Activated CD4-positive, alpha-beta T cell treated with anti-CD3 and anti-CD28 coated beads, Interleukin-2, amount 50 U/mL, for 24 hours (primary cell): ENCODE measurements at regions not wholly inside any gene's neighbourhood (a gene's known extent, or its start where the extent isn't known, plus 50 kb on each side); places are given as distances from the start of the nearest gene placed in this dataset.
"Not testable (repeated sequence)": the region's sequence is repeated elsewhere in the genome, so short reads cannot be mapped to it uniquely, and the experiment has no call there.

ENCODE experiments used
- DNase-seq, 2 donors: peaks; one replicate each; pipeline ENCODE4 v3.0.0-alpha.2; 2020; ENCODE audit warnings: low read depth in 1 of 2, low spot score in 1 of 2

DNA sequence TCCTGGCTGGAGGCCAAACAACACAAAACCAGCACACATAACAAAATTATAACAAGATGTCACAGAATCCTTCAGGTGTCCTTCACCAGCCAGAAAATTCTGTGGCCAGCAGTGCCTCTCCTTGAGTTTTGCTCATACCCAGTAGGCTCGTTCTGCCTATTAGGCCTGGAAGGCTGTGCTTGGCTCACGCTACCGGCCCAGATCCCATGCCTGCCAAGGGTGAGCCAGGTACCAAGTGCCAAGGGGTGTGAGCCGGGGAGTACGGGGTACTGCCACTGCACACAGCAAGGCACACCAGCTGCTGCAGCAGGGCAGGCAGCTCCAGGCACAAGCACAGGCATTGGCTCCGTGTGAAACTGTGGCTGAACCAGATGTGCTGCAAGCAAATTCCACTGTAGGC is 1562.0 kb downstream of the REEP3 start:
- no peak for DNase-seq

DNA sequence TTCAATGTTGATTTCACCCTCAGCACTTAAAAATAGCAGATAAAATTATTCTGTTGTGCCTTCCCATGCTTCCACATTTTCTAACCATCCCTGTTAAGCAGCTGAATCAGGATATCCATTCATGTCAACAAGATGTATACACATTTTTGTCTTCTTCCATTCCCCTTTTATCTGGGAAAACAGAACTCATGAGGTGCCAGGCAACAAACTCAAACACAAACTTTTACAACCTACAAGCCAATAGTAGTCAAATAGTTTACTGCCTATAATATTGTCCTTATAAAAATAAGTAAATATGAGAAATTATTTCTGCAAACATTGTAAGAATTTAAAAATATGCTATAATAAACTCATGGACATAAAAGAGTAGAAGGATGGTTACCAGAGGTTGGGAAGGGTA is 1569.8 kb downstream of the REEP3 start:
- DNase-seq = no peak

DNA sequence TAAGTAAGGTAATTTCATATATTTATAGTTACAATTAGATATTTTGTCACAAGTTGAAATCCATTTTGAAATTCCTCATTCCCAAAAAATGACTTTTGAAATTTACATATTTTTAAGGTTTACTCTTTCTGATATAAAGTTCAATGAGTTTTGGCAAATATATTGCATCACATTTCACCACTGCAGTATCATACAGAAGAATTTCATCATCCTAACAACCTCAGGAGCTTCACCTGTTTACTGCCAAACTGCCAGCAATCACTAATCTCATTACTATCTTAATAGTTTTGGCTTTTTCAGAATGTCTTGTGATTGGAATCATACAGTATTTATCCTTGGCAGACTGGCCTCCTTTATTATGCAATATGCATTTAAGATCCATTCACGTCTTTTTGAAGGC is 1578.9 kb downstream of the REEP3 start:
- no peak for DNase-seq

DNA sequence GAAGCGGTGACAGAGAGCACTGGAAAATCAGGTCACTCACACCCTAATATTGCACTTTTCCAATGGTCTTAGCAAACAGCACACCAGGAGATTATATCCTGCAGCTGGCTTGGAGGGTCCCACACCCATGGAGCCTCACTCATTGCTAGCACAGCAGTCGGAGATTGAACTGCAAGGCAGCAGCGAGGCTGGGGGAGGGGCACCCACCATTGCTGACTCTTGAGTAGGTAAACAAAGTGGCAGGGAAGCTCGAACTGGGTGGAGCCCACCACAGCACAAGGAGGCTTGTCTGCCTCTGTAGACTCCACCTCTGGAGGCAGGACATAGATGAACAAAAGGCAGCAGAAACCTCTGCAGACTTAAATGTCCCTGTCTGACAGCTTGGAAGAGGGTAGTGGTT is 1579.7 kb downstream of the REEP3 start:
- not testable (repeated sequence) for DNase-seq

DNA sequence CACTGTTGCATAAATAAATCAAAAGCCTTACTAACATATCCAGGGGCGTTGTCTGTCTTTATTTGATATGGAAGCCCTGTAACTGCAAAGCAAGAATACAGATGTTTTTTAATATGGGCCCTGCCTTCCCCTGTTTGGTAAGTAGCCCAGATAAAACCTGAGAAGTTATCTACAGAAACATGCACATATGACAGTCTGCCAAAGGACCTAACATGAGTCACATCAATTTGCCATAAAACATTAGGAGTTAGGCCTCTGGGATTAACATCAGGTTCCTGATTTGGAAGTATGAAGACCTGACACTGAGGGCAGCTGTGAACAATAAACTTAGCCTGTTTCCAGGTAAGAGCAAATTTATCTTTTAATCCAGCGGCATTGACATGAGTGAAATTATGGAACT is 1588.8 kb downstream of the REEP3 start:
- no peak for DNase-seq

DNA sequence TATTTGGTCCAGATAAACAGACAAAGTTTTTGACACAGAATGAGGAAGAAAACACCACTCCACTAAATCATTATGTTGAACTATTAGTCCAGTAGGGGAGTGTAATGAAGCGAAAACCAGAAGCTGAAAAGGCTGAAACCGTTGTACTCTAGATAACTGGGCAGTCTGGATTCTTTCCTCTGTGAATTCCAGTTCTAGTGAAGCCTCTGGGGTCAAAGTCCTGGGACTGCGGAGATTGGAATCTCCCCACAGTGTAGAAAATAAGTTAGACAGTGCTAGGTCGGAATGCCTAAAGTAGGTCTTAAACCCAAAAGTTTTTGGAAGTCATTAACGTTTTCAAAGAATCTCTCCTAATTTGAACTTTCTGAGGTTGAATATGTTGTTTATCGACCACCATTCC is 1589.9 kb downstream of the REEP3 start:
- DNase-seq = not testable (repeated sequence)

DNA sequence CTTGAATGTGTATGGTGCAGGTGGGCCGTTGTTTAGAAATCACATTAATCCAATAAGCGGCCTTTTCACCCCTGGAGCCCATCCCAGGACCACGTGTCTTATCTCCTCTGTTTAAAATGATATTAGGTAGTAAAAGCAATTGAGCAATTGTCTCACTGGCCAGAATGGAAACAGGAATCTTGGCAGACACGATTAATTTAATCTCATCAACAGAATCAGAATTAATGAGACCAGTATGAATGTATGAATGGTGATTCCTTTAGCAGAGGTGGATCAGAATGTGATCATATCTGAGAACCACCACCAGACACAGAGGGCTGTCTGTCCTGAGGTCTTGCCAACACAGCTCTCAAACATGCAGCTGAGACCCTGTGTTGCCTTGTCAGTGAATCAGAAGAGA is 1591.4 kb downstream of the REEP3 start:
- no peak for DNase-seq

DNA sequence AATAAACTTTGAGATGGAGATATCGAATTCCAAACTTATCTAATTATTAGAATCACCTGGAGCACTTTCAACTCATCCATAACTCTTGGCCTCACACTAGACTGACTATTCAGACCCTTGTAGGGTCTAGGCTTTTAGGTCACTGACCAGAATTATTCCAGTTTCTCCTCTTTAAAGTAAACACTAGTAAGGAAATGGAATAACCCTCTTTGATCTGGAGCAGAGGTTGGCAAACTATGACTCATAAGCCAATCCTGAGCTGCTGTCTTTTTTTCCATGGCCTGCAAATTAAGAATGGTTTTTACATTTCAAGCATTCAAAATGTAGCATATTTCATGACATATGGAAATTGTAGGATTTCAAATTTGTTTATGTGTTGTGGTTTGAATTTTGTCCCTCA is 1601.9 kb downstream of the REEP3 start:
- no peak for DNase-seq

DNA sequence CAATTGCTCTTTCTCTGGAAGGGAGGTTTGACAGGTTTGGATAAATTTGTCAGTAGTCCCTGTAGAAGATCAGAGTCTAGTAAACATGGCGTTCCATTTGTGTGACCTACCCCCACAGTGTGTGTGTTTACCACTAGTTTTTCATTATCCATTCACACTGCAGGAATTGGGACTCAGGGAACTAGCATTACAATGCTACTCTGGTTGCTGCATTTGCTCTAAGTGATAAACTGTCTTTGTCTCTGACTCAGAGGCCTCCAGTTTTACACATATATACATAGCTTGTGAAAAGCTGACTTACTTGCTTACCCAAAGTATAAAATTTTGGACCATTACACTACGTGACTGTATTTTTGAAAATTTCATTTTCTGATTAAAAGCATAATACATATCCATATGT is 1604.0 kb downstream of the REEP3 start:
- no peak for DNase-seq

DNA sequence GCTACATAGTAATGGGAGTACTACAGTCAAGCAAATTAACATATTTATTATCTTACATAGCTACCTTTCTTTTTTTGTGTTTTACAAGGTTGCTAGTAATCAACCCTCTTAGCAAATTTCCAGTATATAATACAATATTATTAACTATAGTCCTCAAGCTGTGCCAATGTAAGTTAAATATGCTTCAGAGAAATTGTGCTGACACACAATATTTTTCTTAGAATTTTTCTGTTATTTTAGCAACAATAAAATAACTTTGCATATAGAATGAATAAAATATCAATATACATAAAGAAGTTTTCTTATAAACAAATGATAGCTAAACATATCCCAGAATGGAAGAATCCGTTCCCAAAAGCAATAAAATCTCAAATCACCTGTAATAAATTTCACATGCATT is 1605.1 kb downstream of the REEP3 start:
- DNase-seq = no peak

DNA sequence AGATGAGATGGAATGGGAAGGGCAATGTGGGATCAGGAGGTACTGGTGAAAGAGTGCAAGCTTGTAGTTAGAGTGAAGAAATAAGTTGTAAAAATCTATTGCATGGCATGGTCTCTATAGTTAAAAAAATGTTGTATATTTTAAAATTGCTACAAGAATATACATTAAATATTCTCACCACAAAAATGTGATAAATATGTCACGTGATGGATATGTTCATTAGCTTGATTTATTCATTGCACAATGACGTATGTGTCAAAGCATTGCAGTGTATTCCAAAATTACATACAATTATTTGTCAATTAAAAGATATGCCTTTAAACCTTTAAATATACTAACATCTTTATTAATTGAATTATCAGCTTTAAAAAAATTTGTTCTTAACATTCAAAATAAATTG is 1607.1 kb downstream of the REEP3 start:
- DNase-seq = no peak

DNA sequence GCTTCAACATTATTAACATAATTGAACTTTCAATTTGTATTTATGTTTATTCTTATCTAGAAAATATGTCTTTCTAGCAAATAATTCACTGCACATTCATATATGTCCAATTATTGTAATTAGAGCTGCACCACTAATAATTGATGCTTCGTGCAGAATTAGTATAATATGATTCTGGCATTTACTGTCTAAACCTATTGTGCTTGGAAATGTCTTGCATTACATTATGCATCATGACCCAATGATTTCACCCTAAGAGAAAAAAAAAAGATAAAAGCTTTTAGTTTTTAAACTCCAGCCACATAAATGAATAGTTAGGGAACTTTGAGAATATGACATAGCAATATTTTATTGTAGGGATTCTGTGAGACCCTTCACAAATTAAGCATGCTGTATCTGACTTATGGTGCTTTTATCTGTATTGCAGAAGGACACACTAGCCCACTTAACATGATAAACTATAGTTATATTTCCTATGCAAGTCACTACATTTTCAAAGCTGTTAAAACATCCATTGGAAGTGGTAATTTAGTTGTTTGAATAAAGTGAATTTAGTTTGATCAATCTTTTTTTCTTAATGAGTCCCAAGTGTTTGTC is 1609.1 kb downstream of the REEP3 start:
- no peak for DNase-seq

DNA sequence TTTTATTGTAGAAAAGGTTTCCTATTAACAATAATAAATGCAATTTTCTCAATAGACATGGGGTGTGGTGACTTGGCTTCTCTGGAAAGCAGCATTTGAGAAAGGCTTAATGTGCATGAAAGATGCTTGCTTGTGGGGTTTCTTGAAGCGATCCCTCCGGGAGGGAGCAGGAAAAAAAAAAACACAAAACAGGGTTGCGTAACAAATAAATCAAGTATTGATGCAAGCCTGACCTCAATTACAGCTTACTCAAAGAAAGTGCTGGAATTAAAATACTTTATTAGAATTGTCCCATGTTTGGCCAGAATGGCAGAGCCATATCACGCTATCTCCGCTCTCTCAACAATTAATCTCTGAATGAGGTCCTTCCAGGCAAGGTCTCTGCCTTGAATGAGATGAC is 1612.5 kb downstream of the REEP3 start:
- no peak for DNase-seq

DNA sequence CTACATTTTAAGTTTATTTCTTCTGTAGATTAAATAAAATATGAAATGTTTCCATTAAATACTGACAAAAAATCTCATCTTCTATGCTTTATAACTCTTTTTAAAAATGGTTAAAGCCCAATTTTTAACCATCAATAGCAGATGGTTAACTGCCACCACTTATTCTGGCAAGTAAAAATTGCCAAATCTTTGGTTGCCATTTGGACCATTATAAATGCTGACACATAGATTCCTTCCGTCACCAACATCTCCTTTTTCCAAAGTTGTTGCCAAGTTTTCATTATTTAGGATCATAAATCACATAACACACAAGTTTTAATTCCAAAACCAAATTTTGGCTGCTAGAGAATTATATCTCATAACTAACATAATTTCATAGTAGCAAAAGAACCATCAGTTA is 1614.3 kb downstream of the REEP3 start:
- no peak for DNase-seq

DNA sequence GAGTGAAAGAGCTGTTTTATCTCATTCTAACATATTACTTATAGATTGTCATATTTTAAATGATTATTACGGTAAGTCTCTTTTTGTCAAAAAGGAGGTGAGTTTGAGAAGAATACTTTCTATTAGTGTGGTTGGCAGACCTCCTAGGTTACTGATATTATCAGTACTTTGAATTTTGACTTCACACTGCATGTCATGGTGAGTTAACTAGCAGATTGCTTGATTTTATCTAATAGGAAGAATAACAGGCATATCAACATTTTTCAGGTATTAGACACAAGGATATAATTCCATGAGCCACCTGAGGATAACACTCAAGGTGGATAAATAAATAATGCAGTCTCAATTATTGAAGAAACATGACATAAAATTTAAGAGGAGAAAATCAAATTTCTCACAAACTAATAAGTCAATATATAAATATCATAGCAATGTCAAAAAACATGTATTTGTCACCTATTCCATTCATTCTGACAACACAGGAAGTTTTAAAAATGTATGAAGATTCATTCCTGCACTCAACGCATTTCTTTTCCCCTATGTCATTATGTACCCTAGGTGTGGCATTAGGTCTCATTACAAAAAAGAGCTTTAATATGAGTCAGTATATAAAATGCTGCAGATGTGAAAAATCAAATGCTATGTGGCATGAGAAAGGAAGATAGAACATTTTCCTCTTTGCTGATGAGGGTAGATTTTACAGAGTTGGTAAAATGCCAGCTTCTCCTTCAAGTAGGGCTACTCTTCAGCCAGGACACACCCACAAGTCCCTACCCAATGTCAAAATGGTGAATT is 1621.6 kb downstream of the REEP3 start:
- DNase-seq = no peak

DNA sequence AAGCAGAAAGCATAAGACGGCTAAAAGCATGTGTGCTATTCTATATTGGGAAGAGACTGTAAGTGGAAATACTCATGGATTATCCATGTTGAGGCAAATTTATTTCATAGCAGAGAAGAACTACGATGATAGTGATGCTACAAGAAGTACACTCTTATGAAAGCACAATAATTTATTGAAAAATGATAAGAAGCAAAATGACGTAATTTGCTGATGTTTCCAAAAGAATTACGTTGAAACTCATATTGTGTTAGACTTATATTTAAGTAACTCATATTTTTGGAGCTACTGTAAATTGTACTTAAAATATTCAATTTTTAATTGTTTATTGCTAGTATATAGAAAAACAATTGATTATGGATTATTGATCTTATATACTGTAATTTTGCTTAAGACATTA is 1622.5 kb downstream of the REEP3 start:
- no peak for DNase-seq

DNA sequence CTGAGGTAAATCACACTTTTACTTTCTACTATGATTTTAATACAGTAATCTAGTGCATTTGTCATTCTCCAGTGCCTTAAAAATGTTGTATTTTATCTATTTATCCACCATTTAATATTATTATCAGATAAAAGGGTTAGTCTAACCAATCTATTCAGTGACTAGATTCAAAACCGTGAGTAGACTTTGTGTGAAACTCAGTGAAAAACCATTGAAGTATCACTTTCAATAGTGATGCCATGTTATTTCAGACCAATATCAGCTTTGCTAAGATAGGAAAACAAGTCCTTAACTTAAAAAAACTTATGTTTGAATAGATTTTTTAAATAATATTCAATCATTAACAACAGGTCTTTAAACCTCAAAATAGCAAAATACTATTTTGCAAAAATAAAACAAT is 1628.7 kb downstream of the REEP3 start:
- DNase-seq = no peak

DNA sequence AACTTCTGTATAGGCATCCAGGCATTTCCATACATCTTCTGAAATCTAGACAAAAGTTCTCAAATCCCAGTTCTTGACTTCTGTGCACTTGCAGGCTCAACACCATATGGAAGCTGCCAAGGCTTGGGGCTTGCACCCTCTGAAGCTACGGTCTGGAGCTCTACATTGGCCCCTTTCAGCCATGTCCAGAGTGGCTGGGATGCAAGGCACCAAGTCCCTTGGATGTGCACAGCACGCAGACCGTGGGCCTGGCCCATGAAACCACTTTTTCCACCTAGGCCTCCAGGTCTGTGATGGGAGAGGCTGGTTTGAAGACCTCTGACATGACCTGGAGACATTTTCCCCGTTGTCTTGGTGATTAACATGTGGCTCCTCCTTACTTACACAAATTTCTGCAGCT is 1645.1 kb downstream of the REEP3 start:
- DNase-seq = no peak

DNA sequence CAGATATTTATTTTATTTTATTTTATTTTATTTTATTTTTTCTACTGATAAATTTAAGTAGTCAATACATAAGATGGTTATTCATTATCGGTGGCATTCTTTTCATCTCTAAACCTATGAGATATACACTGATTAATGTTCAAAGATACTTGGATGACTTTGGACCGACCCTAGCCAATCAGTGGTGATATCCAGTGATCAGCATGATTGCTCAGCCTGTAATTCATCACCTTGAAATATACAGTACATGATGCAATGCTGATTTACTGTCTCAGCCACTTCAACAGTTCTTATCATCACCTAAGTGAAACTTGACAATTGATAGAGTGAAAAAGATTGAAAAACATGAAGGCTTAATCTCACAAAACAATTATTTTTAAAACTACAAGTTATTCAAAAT is 1651.0 kb downstream of the REEP3 start:
- DNase-seq = no peak

DNA sequence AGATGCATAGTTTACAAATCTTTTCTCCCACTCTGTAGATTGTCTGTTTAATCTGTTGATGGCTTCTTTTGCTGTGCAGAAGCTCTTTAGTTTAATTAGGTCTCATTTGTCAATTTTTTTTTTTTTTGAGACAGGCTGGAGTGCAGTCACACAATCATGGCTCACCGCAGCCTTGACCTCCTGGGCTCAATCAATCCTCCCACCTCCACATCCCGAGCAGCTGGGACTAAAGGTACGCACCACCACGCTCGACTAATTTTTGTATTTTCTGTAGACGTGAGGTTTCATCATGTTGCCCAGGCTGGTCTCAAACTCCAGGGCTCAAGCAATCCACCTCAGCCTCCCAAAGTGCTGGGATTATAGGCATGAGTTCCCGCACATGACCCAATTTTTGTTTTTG is 1655.8 kb downstream of the REEP3 start:
- DNase-seq = no peak

DNA sequence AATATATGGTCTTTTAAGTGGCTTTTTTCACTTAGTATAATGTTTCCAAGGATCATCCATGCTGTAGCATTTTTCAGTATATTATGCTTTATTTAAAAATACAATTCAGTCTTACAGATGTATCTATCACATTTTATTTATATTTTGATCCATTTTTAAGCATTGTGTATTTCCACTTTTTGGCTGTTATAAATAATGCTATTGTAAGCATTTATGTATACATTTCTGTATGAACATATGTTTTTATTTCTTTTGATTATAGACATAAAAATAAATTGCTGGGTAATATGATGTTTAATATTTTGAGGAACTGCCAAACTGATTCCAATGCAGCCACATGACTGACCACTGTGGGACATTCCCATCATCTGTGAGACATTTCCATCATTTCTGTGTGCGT is 1662.0 kb downstream of the REEP3 start:
- no peak for DNase-seq

DNA sequence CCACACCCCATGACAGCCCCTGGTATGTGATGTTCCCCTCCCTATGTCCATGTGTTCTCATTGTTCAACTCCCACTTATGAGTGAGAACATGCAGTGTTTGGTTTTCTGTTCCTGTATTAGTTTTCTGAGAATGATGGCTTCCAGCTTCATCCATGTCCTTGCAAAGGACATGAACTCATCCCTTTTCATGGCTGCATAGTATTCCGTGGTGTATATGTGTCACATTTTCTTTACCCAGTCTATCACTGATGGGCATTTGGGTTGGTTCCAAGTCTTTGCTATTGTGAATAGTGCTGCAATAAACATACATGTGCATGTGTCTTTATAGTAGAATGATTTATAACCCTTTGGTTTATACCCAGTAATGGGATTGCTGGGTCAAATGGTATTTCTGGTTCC is 1665.5 kb downstream of the REEP3 start:
- not testable (repeated sequence) for DNase-seq

DNA sequence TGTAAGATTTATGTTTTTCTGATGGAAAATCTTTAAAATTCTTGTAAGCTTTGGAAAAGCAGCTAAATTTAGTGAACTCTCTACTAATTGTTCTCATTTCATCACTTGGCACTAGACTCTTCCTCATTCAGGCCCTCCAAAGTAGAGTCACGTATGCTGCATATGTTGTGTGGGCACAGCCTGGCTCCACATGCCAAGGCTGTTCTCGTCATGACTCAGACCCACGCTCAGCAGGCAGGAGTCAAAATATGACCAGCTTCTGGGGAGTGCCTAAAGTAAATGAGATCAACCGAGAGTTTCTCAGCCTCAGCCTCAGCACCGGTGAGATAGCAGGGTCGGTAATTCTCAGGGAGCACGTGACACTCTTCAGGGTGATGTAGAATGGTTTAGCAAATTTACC is 1672.9 kb downstream of the REEP3 start:
- no peak for DNase-seq
